NOMO-1 treated with dmso at 0.1 percent for 144 hours (cell line): ENCODE measurements at regions not wholly inside any gene's neighbourhood (a gene's known extent, or its start where the extent isn't known, plus 50 kb on each side); places are given as distances from the start of the nearest gene placed in this dataset.

Source experiments
- DNase-seq: peaks from one replicate; lab custom pipeline; 2025; ENCODE audit not compliant: unreplicated experiment; lab: John Stamatoyannopoulos, UW

- DNase-seq: no peak
Observed at GRCh38 chr2:45074713-45075112, 65.5 kb upstream of the SIX2 start.

DNA sequence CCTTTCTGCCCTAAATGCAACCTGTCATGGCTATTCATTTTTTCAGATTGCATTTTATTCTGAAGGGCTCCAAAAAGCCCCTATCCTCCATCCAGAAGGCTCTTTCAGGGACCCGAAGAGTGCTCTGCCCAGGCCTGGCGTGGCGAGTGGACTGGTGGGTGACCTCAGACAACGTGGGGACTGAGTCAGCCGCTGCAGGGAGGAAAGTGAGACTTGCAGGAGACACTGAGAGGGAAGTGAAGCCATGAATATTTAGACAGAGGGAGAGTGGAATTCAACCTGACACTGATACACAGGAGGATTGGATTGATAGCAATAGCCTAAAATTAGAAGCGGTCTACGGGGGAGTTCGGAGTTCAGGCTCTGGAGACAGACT, 63.6 kb upstream of the SIX2 start:
- no peak for DNase-seq

DNA sequence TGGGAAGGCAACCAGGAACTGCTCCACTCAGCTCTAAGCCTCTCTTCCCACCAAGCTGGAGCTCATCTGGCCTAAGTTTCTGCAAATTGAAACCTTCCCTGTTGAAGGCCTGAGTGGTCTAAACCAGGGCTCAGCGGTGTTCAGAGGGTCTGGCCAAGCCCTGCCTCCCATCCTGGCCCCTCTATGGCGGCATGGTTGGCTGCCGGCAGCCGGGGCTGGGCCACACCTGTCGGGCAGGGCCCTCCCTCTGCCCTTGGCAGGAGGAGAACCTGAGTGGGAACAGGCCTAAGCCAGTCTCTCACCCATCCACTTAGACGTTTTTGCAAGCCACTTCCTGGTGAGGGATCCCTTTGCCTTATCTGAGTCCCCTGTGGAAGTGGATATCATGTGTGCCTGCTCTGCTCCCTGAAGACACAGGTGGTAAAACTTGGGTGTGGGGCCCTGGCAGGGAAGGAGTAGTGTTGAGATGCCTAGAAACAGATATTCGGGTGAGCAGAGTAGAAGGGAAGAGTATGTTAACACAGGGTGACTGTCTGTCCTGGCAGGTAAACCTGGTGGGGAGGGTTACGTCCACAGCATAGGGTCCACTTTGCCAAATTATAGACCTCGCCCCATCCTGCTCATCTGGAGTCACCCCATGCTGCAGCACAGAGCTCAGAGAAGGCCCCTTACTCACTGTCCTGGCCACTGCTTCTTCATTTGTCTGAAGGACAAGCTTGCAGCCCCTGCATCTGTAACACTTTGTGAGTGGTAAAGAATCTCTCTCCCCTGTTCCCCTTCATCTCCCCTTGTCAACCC, 63.0 kb upstream of the SIX2 start:
- DNase-seq: no peak

DNA sequence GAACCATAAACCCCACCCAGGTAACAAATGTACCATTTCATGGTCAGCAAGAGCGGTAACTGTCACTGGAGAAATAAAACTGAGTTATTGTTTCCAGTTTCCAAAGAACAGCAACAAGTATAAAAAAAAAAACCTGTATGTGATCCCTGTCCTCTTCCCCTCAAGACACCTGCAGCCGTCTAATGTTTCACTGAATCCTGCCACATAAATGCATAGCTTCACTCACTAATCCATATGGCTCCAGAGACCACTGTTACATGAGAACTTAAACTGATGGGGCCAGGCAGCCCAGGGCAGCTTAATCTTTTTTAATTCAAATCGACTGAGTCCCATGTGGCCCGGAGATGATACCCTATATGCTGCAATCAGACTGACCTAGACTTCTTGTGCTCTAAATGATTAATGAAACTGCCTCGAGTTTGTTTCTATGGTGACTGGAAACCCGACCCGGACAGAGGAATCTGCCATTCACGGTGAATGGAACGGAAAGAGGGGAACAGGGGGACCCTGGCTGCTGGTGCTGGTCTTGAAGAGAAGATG, 60.9 kb upstream of the SIX2 start:
- DNase-seq: no peak

DNA sequence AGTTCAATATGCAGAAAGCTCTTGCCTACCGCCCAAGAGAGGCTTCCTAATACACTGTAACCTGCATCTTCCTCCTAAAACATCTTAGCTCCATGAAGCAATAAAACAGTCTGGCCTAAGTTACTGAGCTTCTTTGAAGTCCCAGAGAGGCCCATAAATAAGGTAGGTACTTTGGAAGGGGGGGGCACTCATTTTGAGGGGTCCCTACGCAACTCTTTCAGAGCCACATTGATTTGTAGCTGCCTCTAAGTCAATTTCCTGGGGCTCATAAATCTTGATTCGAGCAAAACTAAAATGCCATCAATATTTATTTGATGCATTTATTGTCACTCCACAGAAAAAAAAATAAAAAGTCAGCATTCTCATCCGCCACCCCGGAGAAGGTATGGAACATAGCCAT, 60.4 kb upstream of the SIX2 start:
- DNase-seq: no peak

DNA sequence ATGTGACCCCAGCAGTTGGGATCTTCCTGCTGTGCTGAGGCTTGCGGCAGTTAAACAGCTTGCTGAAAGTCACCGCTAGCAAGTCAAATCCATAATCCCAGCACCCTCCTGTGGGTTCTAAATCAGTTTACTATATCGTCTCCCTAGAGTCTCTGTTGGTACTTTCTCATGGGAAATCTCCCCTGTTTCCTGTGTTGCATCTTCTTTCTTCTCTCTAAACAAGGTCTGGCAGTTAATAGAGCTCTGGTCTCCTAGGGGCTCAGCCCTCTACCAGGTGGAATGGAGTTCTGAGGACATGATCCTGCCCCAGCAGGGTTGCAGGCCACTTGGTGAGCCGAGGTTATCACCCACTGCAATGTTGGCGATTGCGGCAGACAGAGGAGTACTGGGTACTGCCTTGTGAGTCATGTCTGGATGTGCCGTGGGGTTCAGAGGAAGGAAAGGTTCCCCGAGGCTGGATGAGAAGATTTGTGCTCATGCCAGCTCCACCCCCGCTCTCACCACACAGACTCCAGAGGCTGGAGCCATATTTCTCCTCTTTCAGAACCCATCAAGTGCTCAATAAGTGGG, 59.4 kb upstream of the SIX2 start:
- no peak for DNase-seq

DNA sequence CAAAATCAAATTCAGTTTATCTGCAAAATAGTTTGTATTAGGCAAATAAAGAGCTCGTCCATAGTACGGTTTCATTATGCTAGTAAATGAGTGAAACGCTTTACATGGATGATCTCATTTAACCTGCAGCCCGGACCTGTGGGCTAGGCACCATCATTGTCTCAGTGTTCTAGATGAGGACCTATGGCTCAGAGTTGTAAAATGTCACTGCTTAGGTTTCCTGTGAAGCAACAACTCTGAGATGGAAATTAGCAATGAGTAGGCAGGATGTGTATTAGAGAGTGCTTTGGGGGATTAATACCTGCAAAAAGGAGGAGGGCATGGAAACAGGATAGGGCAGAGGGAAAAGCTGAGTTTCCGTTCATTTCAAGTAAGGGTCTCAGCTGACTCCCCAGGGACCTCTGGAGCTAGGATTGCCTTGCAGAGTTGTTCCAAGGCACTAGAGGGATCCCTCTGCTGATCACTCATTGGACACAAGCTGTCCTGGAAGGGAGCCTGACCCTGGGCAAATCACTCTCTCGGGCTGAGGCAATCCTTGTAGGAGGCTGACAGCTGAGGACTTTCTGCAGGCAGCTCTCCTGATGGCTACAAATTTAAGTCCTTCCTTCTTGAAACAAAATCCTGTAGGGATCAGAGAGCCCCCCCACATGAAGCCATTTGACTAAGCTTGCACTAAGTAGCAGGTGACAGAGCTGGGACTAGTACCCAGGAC, 58.8 kb upstream of the SIX2 start:
- DNase-seq: no peak
